ENCODE measurements at regions not wholly inside any gene's neighbourhood (a gene's known extent, or its start where the extent isn't known, plus 50 kb on each side); places are given as distances from the start of the nearest gene placed in this dataset.

DNA sequence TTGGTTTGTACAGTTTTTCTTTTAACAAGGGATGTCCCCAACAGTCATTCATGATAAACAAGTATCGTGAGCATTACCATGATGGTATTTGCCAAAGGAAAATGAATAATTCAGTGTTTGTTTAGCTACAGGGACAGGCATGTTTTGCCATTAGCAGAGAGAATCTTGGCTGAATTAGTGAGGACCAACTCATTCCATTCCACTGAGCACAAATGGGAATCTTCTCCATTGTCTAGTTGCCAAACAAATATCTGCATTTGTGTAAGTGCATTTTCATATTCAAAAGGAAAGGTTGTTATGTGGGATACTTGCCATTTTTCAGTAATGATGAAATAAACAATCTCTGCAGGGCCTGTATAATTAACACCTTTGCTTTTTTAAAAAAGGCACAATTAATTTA is 1762.6 kb downstream of the RPA4 start:
- Histone ChIP-seq H3K36me3 (ENCODE audit: control insufficient read depth in 1 of 2, insufficient read depth in 2 of 2, low read length in 2 of 2) (no peaks in the 10 kb centered on the region), H4K20me1 (ENCODE audit: insufficient read depth) (no peaks in the 10 kb centered on the region), H2AFZ (ENCODE audit: low read depth, low read length, poor library complexity, severe bottlenecking) (no peak overlapping the region), H3K9ac (ENCODE audit: low read length) (no peak overlapping the region), H3K9me3 (ENCODE audit: control insufficient read depth in 1 of 2, insufficient read depth in 1 of 2, low read depth in 1 of 2, low read length in 2 of 2) (no peaks in the 10 kb centered on the region), H3K4me3 (replicated peaks in 1 of 2; ENCODE audit: low read depth in 1 of 2, low read length in 2 of 2) (no peak overlapping the region), H3K9me2 (ENCODE audit: insufficient read depth) (no peaks in the 10 kb centered on the region), H3K27me3 (ENCODE audit: insufficient read depth, low read length) (no peaks in the 10 kb centered on the region), H3K79me2 (ENCODE audit: insufficient read depth, low read length) (no peaks in the 10 kb centered on the region), H3K27ac (ENCODE audit: low read depth, low read length) (no peak overlapping the region), H3K4me2 (ENCODE audit: low read length) (no peak overlapping the region), H3K4me1 (ENCODE audit: control insufficient read depth in 1 of 2, insufficient read depth in 2 of 2, low read length in 2 of 2) (no peaks in the 10 kb centered on the region)
- no TSS peak for BruUV-seq (replicated peaks)
- no peak for ATAC-seq
- CTCF ChIA-PET: no interaction called here
- intact Hi-C loops (cut with micrococcal nuclease): no loop called here
- POLR2A ChIA-PET: no interaction called here
- TF ChIP-seq REST (IDR thresholded peaks at IDR 0.05; ENCODE audit: low read depth) (no peak), SIN3A (IDR thresholded peaks at IDR 0.05; ENCODE audit: low read depth) (no peak), RAD21 (IDR thresholded peaks at IDR 0.05; ENCODE audit: low read depth) (no peak), JUND (IDR thresholded peaks at IDR 0.05) (no peak), SP1 (IDR thresholded peaks at IDR 0.05; ENCODE audit: low read depth) (no peak), POLR2A (IDR thresholded peaks at IDR 0.05; ENCODE audit: borderline replicate concordance, extremely low read depth, insufficient read depth, insufficient read length) (no peak), YY1 (IDR thresholded peaks at IDR 0.05; ENCODE audit: extremely low read depth, insufficient replicate concordance, low read depth, low read length) (no peak), TCF7L2 (IDR thresholded peaks at IDR 0.05; ENCODE audit: borderline replicate concordance, extremely low read depth, insufficient read depth, insufficient read length) (no peak), EZH2phosphoT487 (IDR thresholded peaks at IDR 0.05; ENCODE audit: borderline replicate concordance) (no peak), EGR1 (IDR thresholded peaks at IDR 0.05; ENCODE audit: low read depth) (no peak), CTCF (IDR thresholded peaks at IDR 0.05 in 2 of 3, conservative IDR thresholded peaks at IDR 0.05 in 1 of 3; ENCODE audit: borderline replicate concordance in 1 of 3, insufficient read depth in 1 of 3, low read depth in 2 of 3, low read length in 2 of 3) (no peak), SRF (IDR thresholded peaks at IDR 0.05; ENCODE audit: low read depth) (no peak), CEBPB (IDR thresholded peaks at IDR 0.05; ENCODE audit: low read depth) (no peak)
- TF ChIP-seq, protein P1, sequence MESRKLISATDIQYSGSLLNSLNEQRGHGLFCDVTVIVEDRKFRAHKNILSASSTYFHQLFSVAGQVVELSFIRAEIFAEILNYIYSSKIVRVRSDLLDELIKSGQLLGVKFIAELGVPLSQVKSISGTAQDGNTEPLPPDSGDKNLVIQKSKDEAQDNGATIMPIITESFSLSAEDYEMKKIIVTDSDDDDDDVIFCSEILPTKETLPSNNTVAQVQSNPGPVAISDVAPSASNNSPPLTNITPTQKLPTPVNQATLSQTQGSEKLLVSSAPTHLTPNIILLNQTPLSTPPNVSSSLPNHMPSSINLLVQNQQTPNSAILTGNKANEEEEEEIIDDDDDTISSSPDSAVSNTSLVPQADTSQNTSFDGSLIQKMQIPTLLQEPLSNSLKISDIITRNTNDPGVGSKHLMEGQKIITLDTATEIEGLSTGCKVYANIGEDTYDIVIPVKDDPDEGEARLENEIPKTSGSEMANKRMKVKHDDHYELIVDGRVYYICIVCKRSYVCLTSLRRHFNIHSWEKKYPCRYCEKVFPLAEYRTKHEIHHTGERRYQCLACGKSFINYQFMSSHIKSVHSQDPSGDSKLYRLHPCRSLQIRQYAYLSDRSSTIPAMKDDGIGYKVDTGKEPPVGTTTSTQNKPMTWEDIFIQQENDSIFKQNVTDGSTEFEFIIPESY (IDR thresholded peaks at IDR 0.05; ENCODE audit: extremely low read depth, insufficient replicate concordance, low read length): no peak
- RAD21 ChIA-PET (ENCODE audit: low non-redundant PET in 1 of 2, low total read pairs in 2 of 2, uncharacterized antibody in 2 of 2, unreplicated experiment in 2 of 2): no interaction called here
- DNase-seq (ENCODE audit: low read depth, low spot score): no peak

Data from HCT116 (cell line).